Thyroid gland (tissue), 4 donors: ENCODE measurements at regions not wholly inside any gene's neighbourhood (a gene's known extent, or its start where the extent isn't known, plus 50 kb on each side); places are given as distances from the start of the nearest gene placed in this dataset.

Experiments used
- POLR2A ChIP-seq, 2 donors: fragments of 450-650 bp; IDR thresholded peaks; one replicate each; pipeline ENCODE4 v1.6.1; 2017; ENCODE audit warnings: antibody characterized with exemption in 2 of 2, mild to moderate bottlenecking in 2 of 2, moderate library complexity in 1 of 2
- TF ChIP-seq, protein P1 (sequence below), 6 experiments: fragments of 200-600 bp in 3 of 6; fragments of 450-650 bp in 3 of 6; sonication (generic) in 3 of 6; IDR thresholded peaks; one replicate each; pipeline ENCODE4 v1.5.1; 2016 to 2019; ENCODE audit warnings: antibody characterized with exemption in 6 of 6, mild to moderate bottlenecking in 2 of 6, inconsistent platforms in 1 of 6, moderate library complexity in 1 of 6

DNA sequence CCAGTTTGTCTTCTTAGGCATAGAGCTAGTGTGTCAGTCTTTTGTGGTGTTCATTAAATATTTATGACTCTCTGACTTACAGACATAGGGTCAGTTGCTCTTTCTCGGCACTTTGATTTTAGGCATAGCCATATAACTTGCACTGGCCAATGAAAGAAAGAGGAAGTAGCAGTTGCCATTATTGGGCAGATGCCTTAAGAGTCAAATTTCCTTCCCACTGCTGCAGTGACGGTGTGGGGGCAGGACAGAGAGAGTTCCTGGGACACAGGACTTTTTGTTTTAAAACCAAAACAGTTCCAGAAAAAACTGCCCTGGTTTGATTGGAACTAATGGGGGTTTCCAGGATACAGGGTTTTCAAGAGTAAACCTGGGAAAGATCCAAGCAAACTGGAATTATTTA, 60.2 kb upstream of the PHF14 start:
- TF ChIP-seq, protein P1, sequence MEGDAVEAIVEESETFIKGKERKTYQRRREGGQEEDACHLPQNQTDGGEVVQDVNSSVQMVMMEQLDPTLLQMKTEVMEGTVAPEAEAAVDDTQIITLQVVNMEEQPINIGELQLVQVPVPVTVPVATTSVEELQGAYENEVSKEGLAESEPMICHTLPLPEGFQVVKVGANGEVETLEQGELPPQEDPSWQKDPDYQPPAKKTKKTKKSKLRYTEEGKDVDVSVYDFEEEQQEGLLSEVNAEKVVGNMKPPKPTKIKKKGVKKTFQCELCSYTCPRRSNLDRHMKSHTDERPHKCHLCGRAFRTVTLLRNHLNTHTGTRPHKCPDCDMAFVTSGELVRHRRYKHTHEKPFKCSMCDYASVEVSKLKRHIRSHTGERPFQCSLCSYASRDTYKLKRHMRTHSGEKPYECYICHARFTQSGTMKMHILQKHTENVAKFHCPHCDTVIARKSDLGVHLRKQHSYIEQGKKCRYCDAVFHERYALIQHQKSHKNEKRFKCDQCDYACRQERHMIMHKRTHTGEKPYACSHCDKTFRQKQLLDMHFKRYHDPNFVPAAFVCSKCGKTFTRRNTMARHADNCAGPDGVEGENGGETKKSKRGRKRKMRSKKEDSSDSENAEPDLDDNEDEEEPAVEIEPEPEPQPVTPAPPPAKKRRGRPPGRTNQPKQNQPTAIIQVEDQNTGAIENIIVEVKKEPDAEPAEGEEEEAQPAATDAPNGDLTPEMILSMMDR (IDR thresholded peaks at IDR 0.05), result no peak
- TF ChIP-seq POLR2A (IDR thresholded peaks at IDR 0.05), result no peak
